IgD-negative memory B cell (primary cell): ENCODE measurements at regions not wholly inside any gene's neighbourhood (a gene's known extent, or its start where the extent isn't known, plus 50 kb on each side); places are given as distances from the start of the nearest gene placed in this dataset.

ENCODE experiments used
- H3K27ac Mint-ChIP-seq, 3 donors: one replicate each; pipeline ENCODE4 v1.8.0; 2020 to 2022; ENCODE audit warnings: mild to moderate bottlenecking in 3 of 3, mixed read lengths in 3 of 3, moderate library complexity in 1 of 3
- H3K27me3 Mint-ChIP-seq: one replicate; pipeline ENCODE4 v1.8.0; 2021; ENCODE audit warnings: mixed read lengths
- H3K36me3 Mint-ChIP-seq: one replicate; pipeline ENCODE4 v1.8.0; 2020; ENCODE audit warnings: mild to moderate bottlenecking, mixed read lengths
- H3K4me1 Mint-ChIP-seq, 3 donors: one replicate each; pipeline ENCODE4 v1.8.0; 2020 to 2022; ENCODE audit warnings: mixed read lengths in 3 of 3, mild to moderate bottlenecking in 1 of 3
- H3K4me3 Mint-ChIP-seq, 4 donors: one replicate each; pipeline ENCODE4 v1.8.0; 2020 to 2022; ENCODE audit warnings: mild to moderate bottlenecking in 4 of 4, mixed read lengths in 4 of 4, moderate library complexity in 3 of 4
- H3K9me3 Mint-ChIP-seq, 3 donors: one replicate each; pipeline ENCODE4 v1.8.0; 2020 to 2021; ENCODE audit warnings: mixed read lengths in 3 of 3, mild to moderate bottlenecking in 1 of 3

DNA sequence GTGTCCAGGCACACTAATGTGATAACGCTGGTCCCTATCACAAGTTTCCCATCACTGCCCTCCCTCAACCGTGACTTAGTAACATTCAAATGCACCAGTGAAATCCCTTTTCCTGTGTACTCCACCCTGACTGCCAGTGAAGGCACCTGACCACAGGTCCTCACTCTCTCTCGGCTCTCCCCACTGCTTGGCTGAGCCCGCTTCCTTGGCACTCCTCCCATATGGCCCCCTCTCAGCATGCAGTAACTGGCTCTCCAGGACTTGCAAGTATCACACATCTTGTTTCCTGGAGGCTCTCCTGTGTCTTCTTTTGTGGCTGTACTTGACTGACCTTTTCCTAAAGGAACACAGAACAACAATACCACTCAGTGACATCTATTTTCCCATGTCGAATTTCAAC lies 292.0 kb upstream of the ZNF608 start:
- Mint-ChIP-seq H3K36me3 (no peaks in the 10 kb centered on the region), H3K4me3 (peak overlapping the region in 1 of 4 donors; percentile 18), H3K9me3 (no peaks in the 10 kb centered on the region), H3K27me3 (no peaks in the 10 kb centered on the region), H3K4me1 (peaks cover 10 to 22% (median 15%) of the 10 kb centered on the region in 3 donors), H3K27ac (no peak overlapping the region)

- H3K4me1 Mint-ChIP-seq: peaks cover 10 to 19% (median 10%) of the 10 kb centered on the region in 3 donors
- peaks cover 0 to 1% (median 0%) of the 10 kb centered on the region in 3 donors for H3K9me3 Mint-ChIP-seq
- no peaks in the 10 kb centered on the region for H3K27me3 Mint-ChIP-seq
- H3K36me3 Mint-ChIP-seq: no peaks in the 10 kb centered on the region
- H3K27ac Mint-ChIP-seq: no peak overlapping the region
- no peak overlapping the region for H3K4me3 Mint-ChIP-seq
Observed at GRCh38 chr5:125041798-125042197, 295.4 kb upstream of the ZNF608 start.

DNA sequence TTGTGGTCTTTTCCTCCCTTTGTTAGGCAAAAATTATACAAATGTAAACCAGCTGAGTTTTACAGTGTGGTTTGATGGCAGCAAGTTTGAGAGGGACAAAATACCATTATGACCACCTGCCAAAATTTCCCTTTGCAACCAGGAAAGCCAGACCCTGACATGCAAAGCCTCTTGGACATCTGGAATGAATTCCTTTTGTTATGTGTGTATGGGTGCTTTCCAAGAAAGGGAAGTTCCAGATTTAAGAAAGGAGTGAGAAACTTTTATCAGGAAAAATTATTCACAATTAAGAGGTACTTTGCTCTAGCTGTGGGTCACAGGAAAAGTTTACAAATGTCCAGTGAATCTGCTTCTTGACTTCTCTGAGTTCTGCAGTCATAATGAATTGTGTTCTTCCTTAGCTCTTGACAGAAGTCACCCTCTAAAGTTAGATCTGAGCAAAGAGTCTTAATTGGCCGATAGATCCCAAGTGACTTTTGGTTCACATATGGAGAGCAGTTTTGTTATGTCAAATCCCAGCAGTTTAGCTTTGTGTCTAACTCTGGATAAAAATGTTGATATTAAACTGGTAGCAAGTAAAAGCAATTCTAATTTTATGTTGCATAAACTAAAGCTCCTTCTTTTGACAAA lies 295.9 kb upstream of the ZNF608 start:
- H3K27me3 Mint-ChIP-seq: no peaks in the 10 kb centered on the region
- H3K4me3 Mint-ChIP-seq: no peak overlapping the region
- H3K27ac Mint-ChIP-seq: no peak overlapping the region
- H3K9me3 Mint-ChIP-seq: peaks cover 0 to 1% (median 0%) of the 10 kb centered on the region in 3 donors
- H3K4me1 Mint-ChIP-seq: peaks cover 7 to 13% (median 10%) of the 10 kb centered on the region in 3 donors
- H3K36me3 Mint-ChIP-seq: no peaks in the 10 kb centered on the region

DNA sequence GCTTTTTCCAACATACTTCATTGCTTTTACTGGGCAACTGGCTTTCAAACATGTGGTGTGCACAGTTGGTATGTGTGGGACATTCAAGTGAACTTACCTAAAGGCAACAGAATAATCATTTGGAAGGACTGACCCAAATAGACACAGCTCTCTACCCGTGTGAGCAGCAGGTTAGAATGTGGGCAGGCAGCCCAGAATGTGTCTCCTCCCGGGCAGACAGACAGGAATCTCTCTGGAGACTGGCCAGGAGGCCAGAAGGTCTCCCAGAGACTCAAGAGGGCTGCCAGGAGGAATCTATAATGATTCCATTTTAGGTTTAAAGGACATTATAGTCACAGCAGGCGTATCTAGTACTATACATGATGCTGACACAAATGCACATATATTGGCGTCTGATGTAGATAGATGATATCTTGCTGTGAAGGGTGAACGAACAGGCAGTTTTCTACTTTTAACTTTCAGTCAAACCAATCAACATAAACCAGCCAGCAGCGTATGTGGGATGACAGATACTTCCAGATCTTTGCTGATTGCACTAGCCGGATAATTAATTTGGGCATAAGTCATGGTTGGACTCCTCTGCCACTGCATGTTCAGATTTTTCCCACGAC lies 297.4 kb upstream of the ZNF608 start:
- H3K9me3 Mint-ChIP-seq: peaks cover 0 to 1% (median 0%) of the 10 kb centered on the region in 3 donors
- H3K4me3 Mint-ChIP-seq: no peak overlapping the region
- no peak overlapping the region for H3K27ac Mint-ChIP-seq
- H3K4me1 Mint-ChIP-seq: peaks cover 3 to 5% (median 4%) of the 10 kb centered on the region in 3 donors
- no peaks in the 10 kb centered on the region for H3K27me3 Mint-ChIP-seq
- H3K36me3 Mint-ChIP-seq: no peaks in the 10 kb centered on the region

GRCh38 chr5:125044491-125045282 lies 298.2 kb upstream of the ZNF608 start:
- peaks cover 1 to 5% (median 4%) of the 10 kb centered on the region in 3 donors for H3K4me1 Mint-ChIP-seq
- H3K9me3 Mint-ChIP-seq: peaks cover 0 to 1% (median 0%) of the 10 kb centered on the region in 3 donors
- no peak overlapping the region for H3K27ac Mint-ChIP-seq
- H3K4me3 Mint-ChIP-seq: no peak overlapping the region
- no peaks in the 10 kb centered on the region for H3K36me3 Mint-ChIP-seq
- no peaks in the 10 kb centered on the region for H3K27me3 Mint-ChIP-seq

- H3K27ac Mint-ChIP-seq: no peak overlapping the region
- peaks cover 0 to 1% (median 0%) of the 10 kb centered on the region in 3 donors for H3K9me3 Mint-ChIP-seq
- peaks cover 1 to 5% (median 4%) of the 10 kb centered on the region in 3 donors for H3K4me1 Mint-ChIP-seq
- no peaks in the 10 kb centered on the region for H3K27me3 Mint-ChIP-seq
- no peak overlapping the region for H3K4me3 Mint-ChIP-seq
- H3K36me3 Mint-ChIP-seq: no peaks in the 10 kb centered on the region
Observed at GRCh38 chr5:125045646-125046045, 299.2 kb upstream of the ZNF608 start.

DNA sequence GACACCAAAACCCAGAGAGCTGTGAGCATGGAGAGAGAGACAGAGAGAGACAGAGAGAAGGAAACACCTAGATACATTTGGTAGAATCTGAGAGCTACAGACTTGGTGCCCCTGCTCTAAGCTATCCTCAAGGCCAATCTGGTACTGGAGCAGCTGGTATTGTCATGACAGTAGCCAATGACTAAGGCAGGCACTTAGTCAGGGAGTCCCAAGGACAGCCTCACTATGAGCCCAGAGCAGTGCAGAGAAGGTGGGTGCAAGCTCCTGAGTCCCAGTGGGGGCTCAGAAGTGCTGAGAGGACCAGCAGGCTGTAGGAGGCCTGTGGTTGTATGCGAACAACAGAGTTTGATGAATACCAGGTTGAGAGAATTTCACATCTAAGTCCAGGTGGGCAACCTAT lies 300.4 kb upstream of the ZNF608 start:
- peaks cover 0 to 2% (median 1%) of the 10 kb centered on the region in 3 donors for H3K4me1 Mint-ChIP-seq
- no peaks in the 10 kb centered on the region for H3K36me3 Mint-ChIP-seq
- H3K27me3 Mint-ChIP-seq: no peaks in the 10 kb centered on the region
- H3K4me3 Mint-ChIP-seq: no peak overlapping the region
- H3K9me3 Mint-ChIP-seq: peaks cover 0 to 1% (median 0%) of the 10 kb centered on the region in 3 donors
- H3K27ac Mint-ChIP-seq: no peak overlapping the region

DNA sequence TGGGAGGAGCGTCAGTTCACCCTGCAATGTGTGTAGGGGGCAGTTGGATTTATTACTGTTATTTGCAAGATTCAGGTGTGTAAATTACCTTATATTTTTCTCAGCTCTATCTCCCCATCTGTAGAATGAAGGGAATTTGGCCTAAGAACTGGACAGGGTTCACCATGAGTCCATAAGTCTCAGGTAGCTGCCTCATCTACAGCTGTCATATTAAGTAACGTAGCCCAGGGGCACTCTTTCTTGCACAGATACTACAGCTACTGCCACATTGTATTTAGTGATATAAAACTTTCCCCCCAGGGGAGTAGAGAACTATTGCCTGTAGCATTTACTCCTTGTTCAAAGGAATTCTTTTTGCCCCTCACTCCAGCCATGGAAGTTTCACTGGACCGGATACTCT lies 301.4 kb upstream of the ZNF608 start:
- Mint-ChIP-seq H3K9me3 (peaks cover 0 to 1% (median 0%) of the 10 kb centered on the region in 3 donors), H3K36me3 (no peaks in the 10 kb centered on the region), H3K4me1 (peaks cover 0 to 1% (median 0%) of the 10 kb centered on the region in 3 donors), H3K27ac (no peak overlapping the region), H3K4me3 (no peak overlapping the region), H3K27me3 (no peaks in the 10 kb centered on the region)

GRCh38 chr5:125049721-125050702 lies 303.6 kb upstream of the ZNF608 start:
- Mint-ChIP-seq H3K9me3 (no peaks in the 10 kb centered on the region), H3K4me3 (no peak overlapping the region), H3K27ac (no peak overlapping the region), H3K36me3 (no peaks in the 10 kb centered on the region), H3K27me3 (no peaks in the 10 kb centered on the region), H3K4me1 (peaks cover 0 to 1% (median 0%) of the 10 kb centered on the region in 3 donors)

DNA sequence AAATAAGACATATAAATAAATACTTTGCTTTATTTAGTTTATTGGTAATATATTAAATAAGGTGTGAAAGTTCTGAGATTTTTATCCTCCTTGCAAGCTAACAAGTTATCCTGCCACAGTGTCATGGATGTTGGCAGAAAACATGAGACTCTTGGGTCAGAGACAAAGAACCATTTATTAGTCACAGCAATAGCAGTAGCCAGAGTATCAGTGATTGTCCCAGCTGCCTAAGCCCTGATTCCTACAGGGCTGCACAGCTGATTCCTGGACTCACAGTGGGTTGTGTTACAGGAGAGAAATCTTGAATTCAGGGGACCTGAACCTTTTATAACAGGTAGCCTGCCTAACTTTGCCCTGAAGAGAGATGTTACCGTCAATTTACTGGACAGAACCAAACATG lies 304.5 kb upstream of the ZNF608 start:
- Mint-ChIP-seq H3K27ac (no peak overlapping the region), H3K27me3 (no peaks in the 10 kb centered on the region), H3K36me3 (peaks cover 1% of the 10 kb centered on the region), H3K4me3 (no peak overlapping the region), H3K4me1 (peaks cover 0 to 1% (median 0%) of the 10 kb centered on the region in 3 donors), H3K9me3 (no peaks in the 10 kb centered on the region)

GRCh38 chr5:125052584-125052983 lies 306.1 kb upstream of the ZNF608 start:
- no peak overlapping the region for H3K4me3 Mint-ChIP-seq

DNA sequence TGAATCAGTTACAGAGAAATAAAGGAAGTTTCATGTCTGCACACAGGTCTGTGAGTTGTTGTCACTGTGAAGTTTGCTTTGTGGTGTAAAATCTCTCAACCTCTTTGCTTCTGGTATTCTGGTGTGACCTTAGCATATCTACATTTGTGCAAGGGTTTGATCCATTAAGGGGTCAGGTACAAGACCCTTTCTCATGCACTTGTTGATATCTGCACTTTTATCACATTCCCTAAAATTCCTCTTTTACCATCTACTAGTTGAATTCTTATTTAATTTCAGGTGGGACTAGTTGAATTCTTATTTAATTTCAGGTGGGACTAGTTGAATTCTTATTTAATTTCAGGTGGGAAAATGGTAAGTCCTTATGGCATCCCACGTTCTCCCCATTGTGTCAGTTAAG lies 306.7 kb upstream of the ZNF608 start:
- H3K27ac Mint-ChIP-seq: no peak overlapping the region
- H3K27me3 Mint-ChIP-seq: no peaks in the 10 kb centered on the region
- H3K4me3 Mint-ChIP-seq: no peak overlapping the region
- no peaks in the 10 kb centered on the region for H3K9me3 Mint-ChIP-seq
- H3K4me1 Mint-ChIP-seq: peaks cover 6 to 10% (median 7%) of the 10 kb centered on the region in 3 donors
- H3K36me3 Mint-ChIP-seq: peaks cover 1% of the 10 kb centered on the region

More at GRCh38 chr5:125052584-125052983, 306.1 kb upstream of the ZNF608 start:
- Mint-ChIP-seq H3K27me3 (no peaks in the 10 kb centered on the region), H3K4me1 (peaks cover 6 to 10% (median 7%) of the 10 kb centered on the region in 3 donors), H3K36me3 (peaks cover 1% of the 10 kb centered on the region), H3K27ac (no peak overlapping the region), H3K9me3 (no peaks in the 10 kb centered on the region)

GRCh38 chr5:125054146-125054545 lies 307.7 kb upstream of the ZNF608 start:
- Mint-ChIP-seq H3K36me3 (peaks cover 1% of the 10 kb centered on the region), H3K27me3 (no peaks in the 10 kb centered on the region), H3K27ac (no peak overlapping the region), H3K4me1 (peaks cover 6 to 10% (median 7%) of the 10 kb centered on the region in 3 donors), H3K9me3 (no peaks in the 10 kb centered on the region), H3K4me3 (no peak overlapping the region)
